NAMALWA (cell line): ENCODE measurements at regions not wholly inside any gene's neighbourhood (a gene's known extent, or its start where the extent isn't known, plus 50 kb on each side); places are given as distances from the start of the nearest gene placed in this dataset.
"Not testable (repeated sequence)": the region's sequence is repeated elsewhere in the genome, so short reads cannot be mapped to it uniquely, and the experiment has no call there.

ENCODE experiments used
- DNase-seq: peaks from one replicate; pipeline ENCODE4 v3.0.0-alpha.2; 2015; ENCODE audit warnings: low spot score

- no peak for DNase-seq
These were observed 2369.4 kb upstream of the ACO1 start for GRCh38 chr9:30015073-30015472.

- DNase-seq: no peak
These were observed 2364.3 kb upstream of the ACO1 start for GRCh38 chr9:30020161-30020560.

GRCh38 chr9:30035761-30036160 is 2348.7 kb upstream of the ACO1 start:
- DNase-seq: no peak

- DNase-seq: no peak
These were observed 2347.9 kb upstream of the ACO1 start for GRCh38 chr9:30036558-30036957.

GRCh38 chr9:30039712-30040111 is 2344.7 kb upstream of the ACO1 start:
- peak; percentile 13 for DNase-seq

- DNase-seq: no peak
These were observed 2336.0 kb upstream of the ACO1 start for GRCh38 chr9:30048396-30048795.

- no peak for DNase-seq
These were observed 2326.0 kb upstream of the ACO1 start for GRCh38 chr9:30058463-30058862.

GRCh38 chr9:30060976-30061375 is 2323.5 kb upstream of the ACO1 start:
- no peak for DNase-seq

- DNase-seq: peak; percentile 33
These were observed 2318.6 kb upstream of the ACO1 start for GRCh38 chr9:30065888-30066287.

- DNase-seq: not testable (repeated sequence)
These were observed 2315.2 kb upstream of the ACO1 start for GRCh38 chr9:30069236-30069635.

- no peak for DNase-seq
These were observed 2309.4 kb upstream of the ACO1 start for GRCh38 chr9:30075022-30075421.

GRCh38 chr9:30075451-30076199 is 2308.8 kb upstream of the ACO1 start:
- no peak for DNase-seq

GRCh38 chr9:30078195-30078594 is 2306.2 kb upstream of the ACO1 start:
- DNase-seq: no peak

GRCh38 chr9:30089428-30089827 is 2295.0 kb upstream of the ACO1 start:
- no peak for DNase-seq

GRCh38 chr9:30103647-30104394 is 2280.6 kb upstream of the ACO1 start:
- no peak for DNase-seq

- DNase-seq: not testable (repeated sequence)
These were observed 2277.3 kb upstream of the ACO1 start for GRCh38 chr9:30107134-30107533.

- DNase-seq: no peak
These were observed 2267.7 kb upstream of the ACO1 start for GRCh38 chr9:30116673-30117217.

- no peak for DNase-seq
These were observed 2263.8 kb upstream of the ACO1 start for GRCh38 chr9:30120666-30121065.

GRCh38 chr9:30121611-30122010 is 2262.8 kb upstream of the ACO1 start:
- no peak for DNase-seq

GRCh38 chr9:30125881-30126280 is 2258.6 kb upstream of the ACO1 start:
- no peak for DNase-seq

- no peak for DNase-seq
These were observed 2257.1 kb upstream of the ACO1 start for GRCh38 chr9:30127371-30127770.

GRCh38 chr9:30140407-30140806 is 2244.0 kb upstream of the ACO1 start:
- DNase-seq: no peak

GRCh38 chr9:30160570-30160969 is 2223.9 kb upstream of the ACO1 start:
- no peak for DNase-seq
